ENCODE measurements at regions not wholly inside any gene's neighbourhood (a gene's known extent, or its start where the extent isn't known, plus 50 kb on each side); places are given as distances from the start of the nearest gene placed in this dataset.

GRCh38 chr1:188129856-188130838 is 1301.4 kb downstream of the PLA2G4A start:
- no peak for TF ChIP-seq MAX (IDR thresholded peaks at IDR 0.05)
- TF ChIP-seq MYC (IDR thresholded peaks at IDR 0.05; ENCODE audit: borderline replicate concordance, low read length) = no peak
- no peak for TF ChIP-seq RFX5 (IDR thresholded peaks at IDR 0.05)
- no peak for TF ChIP-seq POLR2AphosphoS2 (conservative IDR thresholded peaks at IDR 0.05; ENCODE audit: low read length)
- no peak for TF ChIP-seq CTCF (IDR thresholded peaks at IDR 0.05)
- no peak for TF ChIP-seq SMC3 (IDR thresholded peaks at IDR 0.05)
- no peak for TF ChIP-seq USF2 (IDR thresholded peaks at IDR 0.05)
- no peak for TF ChIP-seq EP300 (IDR thresholded peaks at IDR 0.05)
- TF ChIP-seq BHLHE40 (IDR thresholded peaks at IDR 0.05; ENCODE audit: low read depth, low read length) = no peak
- no peak for TF ChIP-seq GATA3 (IDR thresholded peaks at IDR 0.05; ENCODE audit: borderline replicate concordance)
- TF ChIP-seq CBX2 (IDR thresholded peaks at IDR 0.05; ENCODE audit: borderline replicate concordance, low read depth) = no peak

Measured in A549 (cell line).